ENCODE measurements at regions not wholly inside any gene's neighbourhood (a gene's known extent, or its start where the extent isn't known, plus 50 kb on each side); places are given as distances from the start of the nearest gene placed in this dataset.

- Histone ChIP-seq H4K20me1 (ENCODE audit: control insufficient read depth, insufficient read depth, low read length, poor library complexity, severe bottlenecking) (no peaks in the 10 kb centered on the region), H3K36me3 (replicated peaks in 1 of 2; ENCODE audit: control extremely low read depth in 1 of 2, control insufficient read depth in 1 of 2, extremely low read depth in 1 of 2, insufficient read depth in 2 of 2, low read length in 1 of 2) (no peaks in the 10 kb centered on the region), H3K27me3 (replicated peaks in 1 of 4; ENCODE audit: control extremely low read depth in 1 of 4, control insufficient read depth in 3 of 4, insufficient read depth in 4 of 4, low read length in 3 of 4) (no peaks in the 10 kb centered on the region), H3K4me3 (ENCODE audit: control extremely low read depth in 1 of 5, extremely low read depth in 1 of 5, insufficient read depth in 1 of 5, low read depth in 2 of 5, low read length in 4 of 5) (no peak overlapping the region), H3K9me3 (ENCODE audit: control extremely low read depth in 1 of 3, control insufficient read depth in 2 of 3, insufficient read depth in 1 of 3, low read length in 2 of 3) (no peaks in the 10 kb centered on the region), H3K4me2 (replicated peaks; ENCODE audit: low read depth, low read length, poor library complexity, severe bottlenecking) (no peak overlapping the region), H3K27ac (ENCODE audit: low read length in 2 of 2) (no peak overlapping the region), H3K4me1 (ENCODE audit: control insufficient read depth in 2 of 2, insufficient read depth in 2 of 2, low read length in 2 of 2) (no peaks in the 10 kb centered on the region), H2AFZ (ENCODE audit: insufficient read depth, low read depth, low read length, poor library complexity, severe bottlenecking) (no peak overlapping the region), H3K79me2 (ENCODE audit: control insufficient read depth, insufficient read depth, low read length) (no peaks in the 10 kb centered on the region), H3K9ac (ENCODE audit: low read length) (no peak overlapping the region)
- Mint-ChIP-seq H3K4me3 (no peak overlapping the region), H3K9me3 (ENCODE audit: insufficient read depth) (peaks cover 7% of the 10 kb centered on the region), H3K4me1 (no peaks in the 10 kb centered on the region), H3K27ac (no peak overlapping the region), H3K27me3 (no peaks in the 10 kb centered on the region)
- intact Hi-C loops (cut with micrococcal nuclease) = no loop called here
- CTCF ChIA-PET = no interaction called here
- ATAC-seq (ENCODE audit: low read depth) (no peak), DNase-seq (no peak)
- POLR2A ChIA-PET = no interaction called here
- WGBS (ENCODE audit: insufficient coverage) = no CpG with 5 or more reads among the region's 2 CpGs
- TF ChIP-seq EZH2 (IDR thresholded peaks at IDR 0.05; ENCODE audit: borderline replicate concordance, insufficient read depth, low read depth, low read length, poor library complexity, severe bottlenecking) (no peak), CTCF (IDR thresholded peaks at IDR 0.05) (no peak)
Observed at GRCh38 chr21:27251752-27252151, 284.9 kb upstream of the ADAMTS5 start.

- no peak for ATAC-seq (ENCODE audit: low read depth)
- intact Hi-C loops (cut with micrococcal nuclease) = no loop called here
Observed at GRCh38 chr21:27250366-27250765, 283.5 kb upstream of the ADAMTS5 start.

More at GRCh38 chr21:27250366-27250765, 283.5 kb upstream of the ADAMTS5 start:
- Histone ChIP-seq H3K9ac (ENCODE audit: low read length) (no peak overlapping the region), H3K27me3 (replicated peaks in 1 of 4; ENCODE audit: control extremely low read depth in 1 of 4, control insufficient read depth in 3 of 4, insufficient read depth in 4 of 4, low read length in 3 of 4) (no peaks in the 10 kb centered on the region), H3K4me3 (ENCODE audit: control extremely low read depth in 1 of 5, extremely low read depth in 1 of 5, insufficient read depth in 1 of 5, low read depth in 2 of 5, low read length in 4 of 5) (no peak overlapping the region), H3K4me2 (replicated peaks; ENCODE audit: low read depth, low read length, poor library complexity, severe bottlenecking) (no peak overlapping the region), H3K36me3 (replicated peaks in 1 of 2; ENCODE audit: control extremely low read depth in 1 of 2, control insufficient read depth in 1 of 2, extremely low read depth in 1 of 2, insufficient read depth in 2 of 2, low read length in 1 of 2) (no peaks in the 10 kb centered on the region), H3K79me2 (ENCODE audit: control insufficient read depth, insufficient read depth, low read length) (no peaks in the 10 kb centered on the region), H3K9me3 (ENCODE audit: control extremely low read depth in 1 of 3, control insufficient read depth in 2 of 3, insufficient read depth in 1 of 3, low read length in 2 of 3) (no peaks in the 10 kb centered on the region), H4K20me1 (ENCODE audit: control insufficient read depth, insufficient read depth, low read length, poor library complexity, severe bottlenecking) (no peaks in the 10 kb centered on the region), H3K27ac (ENCODE audit: low read length in 2 of 2) (no peak overlapping the region), H2AFZ (ENCODE audit: insufficient read depth, low read depth, low read length, poor library complexity, severe bottlenecking) (no peak overlapping the region), H3K4me1 (ENCODE audit: control insufficient read depth in 2 of 2, insufficient read depth in 2 of 2, low read length in 2 of 2) (no peaks in the 10 kb centered on the region)
- 100% methylated on average over 1 of the region's 1 CpG for WGBS (ENCODE audit: insufficient coverage)
- Mint-ChIP-seq H3K27me3 (no peaks in the 10 kb centered on the region), H3K27ac (no peak overlapping the region), H3K9me3 (ENCODE audit: insufficient read depth) (peaks cover 7% of the 10 kb centered on the region), H3K4me1 (no peaks in the 10 kb centered on the region), H3K4me3 (no peak overlapping the region)
- TF ChIP-seq EZH2 (IDR thresholded peaks at IDR 0.05; ENCODE audit: borderline replicate concordance, insufficient read depth, low read depth, low read length, poor library complexity, severe bottlenecking) (no peak), CTCF (IDR thresholded peaks at IDR 0.05) (no peak)
- POLR2A ChIA-PET = no interaction called here
- DNase-seq = no peak
- CTCF ChIA-PET = no interaction called here
